HEK293 (cell line): ENCODE measurements at regions not wholly inside any gene's neighbourhood (a gene's known extent, or its start where the extent isn't known, plus 50 kb on each side); places are given as distances from the start of the nearest gene placed in this dataset.

Source experiments
- CTCF ChIA-PET: fragments of 350-600 bp; formaldehyde crosslinking; extraction: SDS; loops from one replicate; lab custom pipeline; 2021; ENCODE audit warnings: antibody characterized with exemption; lab: Yijun Ruan, JAX
- POLR2A ChIA-PET: fragments of 300-600 bp; formaldehyde crosslinking; extraction: SDS; loops from one replicate; lab custom pipeline; 2020; ENCODE audit warnings: antibody characterized with exemption, inconsistent platforms; lab: Yijun Ruan, JAX
- H3K27ac ChIP-seq: fragments of 200-500 bp; sonication (Bioruptor generic); 2 replicates; pipeline ENCODE4 v1.5.1; 2014; ENCODE audit warnings: low read depth, low read length, control low read depth, inconsistent platforms; ENCODE audit errors: extremely low read depth
- H3K36me3 ChIP-seq, 2 experiments: fragments of 200-500 bp in 1 of 2; sonication (Bioruptor generic) in 1 of 2; 1 replicate in 1 of 2; 2 replicates in 1 of 2; pipeline ENCODE4 v1.5.1; 2014 to 2017; ENCODE audit warnings: inconsistent platforms in 2 of 2, low read length in 2 of 2; ENCODE audit not compliant: control insufficient read depth in 2 of 2, insufficient read depth in 1 of 2
- H3K4me1 ChIP-seq: fragments of 200-500 bp; sonication (Bioruptor generic); 2 replicates; pipeline ENCODE4 v1.5.1; 2014; ENCODE audit warnings: mild to moderate bottlenecking, low read length, inconsistent platforms; ENCODE audit not compliant: control insufficient read depth, insufficient read depth
- H3K4me3 ChIP-seq: 2 replicates; pipeline ENCODE4 v1.5.1; 2011; ENCODE audit warnings: low read depth, mild to moderate bottlenecking, control low read depth, low read length, moderate library complexity
- H3K9me3 ChIP-seq: fragments of 200-500 bp; sonication (Bioruptor generic); 2 replicates; pipeline ENCODE4 v1.5.1; 2014; ENCODE audit warnings: low read depth, low read length, inconsistent platforms; ENCODE audit not compliant: control insufficient read depth, insufficient read depth
- ATF2 ChIP-seq: fragments of 450-650 bp; formaldehyde crosslinking; IDR thresholded peaks from 2 replicates; pipeline ENCODE4 v1.5.1; 2016; ENCODE audit warnings: missing biosample characterization, missing genetic modification characterization, low read depth
- GLIS1 ChIP-seq: fragments of 450-650 bp; formaldehyde crosslinking; IDR thresholded peaks from 2 replicates; pipeline ENCODE4 v1.5.1; 2016; ENCODE audit warnings: missing biosample characterization, missing genetic modification characterization
- PRDM10 ChIP-seq: fragments of 450-650 bp; formaldehyde crosslinking; IDR thresholded peaks from 2 replicates; pipeline ENCODE4 v1.5.1; 2016; ENCODE audit warnings: missing biosample characterization, missing genetic modification characterization
- ZIC2 ChIP-seq: fragments of 450-650 bp; formaldehyde crosslinking; IDR thresholded peaks from 2 replicates; pipeline ENCODE4 v1.5.1; 2016; ENCODE audit warnings: missing biosample characterization, missing genetic modification characterization
- ZNF155 ChIP-seq: fragments of 450-650 bp; formaldehyde crosslinking; IDR thresholded peaks from 2 replicates; pipeline ENCODE4 v1.5.1; 2016; ENCODE audit warnings: missing biosample characterization, missing genetic modification characterization
- ZNF26 ChIP-seq: fragments of 450-650 bp; formaldehyde crosslinking; IDR thresholded peaks from 2 replicates; pipeline ENCODE4 v1.5.1; 2016; ENCODE audit warnings: missing biosample characterization, missing genetic modification characterization
- ZNF654 ChIP-seq: fragments of 450-650 bp; formaldehyde crosslinking; IDR thresholded peaks from 2 replicates; pipeline ENCODE4 v1.5.1; 2016; ENCODE audit warnings: low read depth, missing biosample characterization, missing genetic modification characterization
- ZNF692 ChIP-seq: fragments of 450-650 bp; formaldehyde crosslinking; IDR thresholded peaks from 2 replicates; pipeline ENCODE4 v1.5.1; 2016; ENCODE audit warnings: missing biosample characterization, missing genetic modification characterization
- ZSCAN16 ChIP-seq: fragments of 450-650 bp; formaldehyde crosslinking; IDR thresholded peaks from 2 replicates; pipeline ENCODE4 v1.5.1; 2016; ENCODE audit warnings: missing biosample characterization, missing genetic modification characterization
- TF ChIP-seq, protein P1 (sequence below): fragments of 450-650 bp; formaldehyde crosslinking; IDR thresholded peaks from 2 replicates; pipeline ENCODE4 v1.5.1; 2016; ENCODE audit warnings: missing biosample characterization, missing genetic modification characterization
- TF ChIP-seq, protein P2 (sequence below): fragments of 450-650 bp; formaldehyde crosslinking; conservative IDR thresholded peaks from 2 replicates; pipeline ENCODE4 v1.5.1; 2016; ENCODE audit warnings: low read depth, missing biosample characterization, missing genetic modification characterization

GRCh38 chr2:31675485-31675901, 94.8 kb upstream of the SRD5A2 start:
- Histone ChIP-seq H3K27ac (no peak overlapping the region), H3K9me3 (no peaks in the 10 kb centered on the region), H3K4me3 (no peak overlapping the region), H3K36me3 (no peaks in the 10 kb centered on the region), H3K4me1 (no peaks in the 10 kb centered on the region)
- POLR2A ChIA-PET = no interaction called here
- 0 out of 2 replicates have a peak, but pooled peaks have one; percentile 5 for TF ChIP-seq ZNF654 (tag by site-specific recombination)
- no peak for TF ChIP-seq ATF2 (tag by site-specific recombination)
- TF ChIP-seq GLIS1 = peak; percentile 63
- TF ChIP-seq ZIC2 = peak; percentile 63
- no peak for TF ChIP-seq ZNF26 (tag by site-specific recombination)
- TF ChIP-seq, protein P1, sequence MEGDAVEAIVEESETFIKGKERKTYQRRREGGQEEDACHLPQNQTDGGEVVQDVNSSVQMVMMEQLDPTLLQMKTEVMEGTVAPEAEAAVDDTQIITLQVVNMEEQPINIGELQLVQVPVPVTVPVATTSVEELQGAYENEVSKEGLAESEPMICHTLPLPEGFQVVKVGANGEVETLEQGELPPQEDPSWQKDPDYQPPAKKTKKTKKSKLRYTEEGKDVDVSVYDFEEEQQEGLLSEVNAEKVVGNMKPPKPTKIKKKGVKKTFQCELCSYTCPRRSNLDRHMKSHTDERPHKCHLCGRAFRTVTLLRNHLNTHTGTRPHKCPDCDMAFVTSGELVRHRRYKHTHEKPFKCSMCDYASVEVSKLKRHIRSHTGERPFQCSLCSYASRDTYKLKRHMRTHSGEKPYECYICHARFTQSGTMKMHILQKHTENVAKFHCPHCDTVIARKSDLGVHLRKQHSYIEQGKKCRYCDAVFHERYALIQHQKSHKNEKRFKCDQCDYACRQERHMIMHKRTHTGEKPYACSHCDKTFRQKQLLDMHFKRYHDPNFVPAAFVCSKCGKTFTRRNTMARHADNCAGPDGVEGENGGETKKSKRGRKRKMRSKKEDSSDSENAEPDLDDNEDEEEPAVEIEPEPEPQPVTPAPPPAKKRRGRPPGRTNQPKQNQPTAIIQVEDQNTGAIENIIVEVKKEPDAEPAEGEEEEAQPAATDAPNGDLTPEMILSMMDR (tag by site-specific recombination) = 0 out of 2 replicates have a peak, but pooled peaks have one; percentile 10
- TF ChIP-seq, all 188 proteins: peak for 4
- CTCF ChIA-PET = interaction anchor here (0.6 kb wide), 1 partner anchor 907 kb away, joined by 3 read pairs; no protein-coding TSS in a partner anchor

- CTCF ChIA-PET = no interaction called here
- no peak overlapping the region for H3K27ac ChIP-seq
- TF ChIP-seq PRDM10 (tag by site-specific recombination) (no peak), ZNF692 (no peak), ZSCAN16 (no peak), ZNF155 (tag by site-specific recombination) (no peak), ZIC2 (no peak)
- TF ChIP-seq, protein P2, sequence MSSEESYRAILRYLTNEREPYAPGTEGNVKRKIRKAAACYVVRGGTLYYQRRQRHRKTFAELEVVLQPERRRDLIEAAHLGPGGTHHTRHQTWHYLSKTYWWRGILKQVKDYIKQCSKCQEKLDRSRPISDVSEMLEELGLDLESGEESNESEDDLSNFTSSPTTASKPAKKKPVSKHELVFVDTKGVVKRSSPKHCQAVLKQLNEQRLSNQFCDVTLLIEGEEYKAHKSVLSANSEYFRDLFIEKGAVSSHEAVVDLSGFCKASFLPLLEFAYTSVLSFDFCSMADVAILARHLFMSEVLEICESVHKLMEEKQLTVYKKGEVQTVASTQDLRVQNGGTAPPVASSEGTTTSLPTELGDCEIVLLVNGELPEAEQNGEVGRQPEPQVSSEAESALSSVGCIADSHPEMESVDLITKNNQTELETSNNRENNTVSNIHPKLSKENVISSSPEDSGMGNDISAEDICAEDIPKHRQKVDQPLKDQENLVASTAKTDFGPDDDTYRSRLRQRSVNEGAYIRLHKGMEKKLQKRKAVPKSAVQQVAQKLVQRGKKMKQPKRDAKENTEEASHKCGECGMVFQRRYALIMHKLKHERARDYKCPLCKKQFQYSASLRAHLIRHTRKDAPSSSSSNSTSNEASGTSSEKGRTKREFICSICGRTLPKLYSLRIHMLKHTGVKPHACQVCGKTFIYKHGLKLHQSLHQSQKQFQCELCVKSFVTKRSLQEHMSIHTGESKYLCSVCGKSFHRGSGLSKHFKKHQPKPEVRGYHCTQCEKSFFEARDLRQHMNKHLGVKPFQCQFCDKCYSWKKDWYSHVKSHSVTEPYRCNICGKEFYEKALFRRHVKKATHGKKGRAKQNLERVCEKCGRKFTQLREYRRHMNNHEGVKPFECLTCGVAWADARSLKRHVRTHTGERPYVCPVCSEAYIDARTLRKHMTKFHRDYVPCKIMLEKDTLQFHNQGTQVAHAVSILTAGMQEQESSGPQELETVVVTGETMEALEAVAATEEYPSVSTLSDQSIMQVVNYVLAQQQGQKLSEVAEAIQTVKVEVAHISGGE (tag by site-specific recombination) = no peak
- TF ChIP-seq, all 188 proteins: peak for 0
- no peaks in the 10 kb centered on the region for H3K36me3 ChIP-seq
- no peak overlapping the region for H3K4me3 ChIP-seq
- POLR2A ChIA-PET = no interaction called here
- H3K4me1 ChIP-seq = no peaks in the 10 kb centered on the region
- H3K9me3 ChIP-seq = no peaks in the 10 kb centered on the region
Observed at GRCh38 chr2:31674446-31674845, 93.7 kb upstream of the SRD5A2 start.
